H1 (cell line): ENCODE measurements at regions not wholly inside any gene's neighbourhood (a gene's known extent, or its start where the extent isn't known, plus 50 kb on each side); places are given as distances from the start of the nearest gene placed in this dataset.

Experiments used
- CTCF ChIA-PET: fragments of 300-600 bp; sonication (Branson Sonifier 250); formaldehyde crosslinking; loops from one replicate; lab custom pipeline; 2021; ENCODE audit not compliant: partially characterized antibody; lab: Charles Lee
- POLR2A ChIA-PET: fragments of 300-600 bp; sonication (Branson Sonifier 250); formaldehyde crosslinking; loops from one replicate; lab custom pipeline; 2021; ENCODE audit warnings: inconsistent platforms; ENCODE audit not compliant: partially characterized antibody; lab: Charles Lee
- DNase-seq, 2 experiments: peaks; one replicate each; pipeline versions ENCODE4 v3.0.0 to v3.0.0-alpha.2; 2010 to 2022; ENCODE audit warnings: low spot score in 2 of 2, low read depth in 1 of 2, mixed read lengths in 1 of 2
- FAIRE-seq: peaks from 2 replicates; lab custom pipeline; 2011; peaks lifted over from hg19 to GRCh38; lab: Jason Lieb, UNC
- H2AFZ ChIP-seq: 2 replicates; pipeline ENCODE4 v1.8.1; 2012; ENCODE audit warnings: low read length, inconsistent platforms
- H2AK5ac ChIP-seq: 2 replicates; pipeline ENCODE4 v1.6.1; 2013; ENCODE audit warnings: low read depth, low read length
- H2BK120ac ChIP-seq: replicated peaks from 2 replicates; pipeline ENCODE3; 2013; ENCODE audit warnings: low read depth, low read length, inconsistent platforms
- H2BK12ac ChIP-seq: 2 replicates; pipeline ENCODE4 v1.6.1; 2013; ENCODE audit warnings: low read depth, low read length
- H2BK15ac ChIP-seq: 2 replicates; pipeline ENCODE4 v1.6.1; 2013; ENCODE audit warnings: low read length
- H2BK20ac ChIP-seq: 2 replicates; pipeline ENCODE4 v1.6.1; 2013; ENCODE audit warnings: low read length
- H2BK5ac ChIP-seq: 2 replicates; pipeline ENCODE4 v1.6.1; 2013; ENCODE audit warnings: low read depth, low read length
- H3K14ac ChIP-seq: 2 replicates; pipeline ENCODE4 v1.6.1; 2013; ENCODE audit warnings: inconsistent platforms; ENCODE audit not compliant: insufficient read length
- H3K18ac ChIP-seq: 2 replicates; pipeline ENCODE4 v1.6.1; 2013; ENCODE audit warnings: low read length; ENCODE audit errors: extremely low read depth
- H3K23ac ChIP-seq: 2 replicates; pipeline ENCODE4 v1.6.1; 2013; ENCODE audit warnings: inconsistent platforms; ENCODE audit not compliant: insufficient read length
- H3K23me2 ChIP-seq: 2 replicates; pipeline ENCODE4 v1.6.1; 2013; ENCODE audit warnings: low read depth, low read length
- H3K27ac ChIP-seq: 2 replicates; pipeline ENCODE4 v1.6.1; 2011; ENCODE audit warnings: low read depth, low read length, inconsistent platforms
- H3K27me3 ChIP-seq, 4 experiments: replicated peaks in 1 of 4; 1 replicate in 1 of 4; 2 replicates in 3 of 4; pipeline versions ENCODE4 v1.6.1 to v1.8.1; 2011 to 2013; ENCODE audit warnings: low read length in 3 of 4, mild to moderate bottlenecking in 3 of 4, inconsistent platforms in 2 of 4, mixed read lengths in 2 of 4, moderate library complexity in 1 of 4; ENCODE audit not compliant: control insufficient read depth in 3 of 4, insufficient read depth in 3 of 4; ENCODE audit errors: extremely low read depth in 1 of 4
- H3K36me3 ChIP-seq, 4 experiments: 2 replicates each; pipeline versions ENCODE4 v1.6.1 to v1.8.1; 2011 to 2013; ENCODE audit warnings: mild to moderate bottlenecking in 4 of 4, low read length in 3 of 4, moderate library complexity in 2 of 4, control low read depth in 1 of 4, inconsistent platforms in 1 of 4; ENCODE audit not compliant: insufficient read depth in 4 of 4, control insufficient read depth in 2 of 4
- H3K4ac ChIP-seq: replicated peaks from 2 replicates; pipeline ENCODE3; 2013; ENCODE audit warnings: low read length, low read depth, mixed read lengths, inconsistent platforms; ENCODE audit not compliant: insufficient read length
- H3K4me1 ChIP-seq, 4 experiments: replicated peaks in 1 of 4; 1 replicate in 1 of 4; 2 replicates in 3 of 4; pipeline versions ENCODE4 v1.6.1 to v1.8.1; 2011 to 2013; ENCODE audit warnings: low read length in 3 of 4, inconsistent platforms in 2 of 4, mixed read lengths in 1 of 4; ENCODE audit not compliant: insufficient read depth in 4 of 4, control insufficient read depth in 3 of 4
- H3K4me2 ChIP-seq, 2 experiments: 2 replicates each; pipeline versions ENCODE4 v1.6.1 to v1.8.1; 2011 to 2013; ENCODE audit warnings: low read depth in 2 of 2, low read length in 2 of 2, control low read depth in 1 of 2, inconsistent platforms in 1 of 2, mild to moderate bottlenecking in 1 of 2; ENCODE audit not compliant: insufficient read depth in 1 of 2
- H3K4me3 ChIP-seq, 4 experiments: fragments of 200-600, 300-600 bp in 1 of 4; sonication (generic), shearing (Covaris generic), sonication (Bioruptor Twin) in 1 of 4; 2 replicates each; pipeline versions ENCODE4 v1.5.1 to v1.8.1; 2011 to 2016; ENCODE audit warnings: low read length in 4 of 4, low read depth in 3 of 4, control low read depth in 2 of 4, inconsistent platforms in 2 of 4, mild to moderate bottlenecking in 2 of 4, mixed read lengths in 1 of 4, moderate library complexity in 1 of 4; ENCODE audit not compliant: insufficient read depth in 2 of 4; ENCODE audit errors: extremely low read depth in 1 of 4
- H3K56ac ChIP-seq: replicated peaks from 2 replicates; pipeline ENCODE3; 2013; ENCODE audit warnings: low read depth, mild to moderate bottlenecking, mixed read lengths, low read length, inconsistent platforms; ENCODE audit not compliant: insufficient read length
- H3K79me1 ChIP-seq: 2 replicates; pipeline ENCODE4 v1.6.1; 2013; ENCODE audit warnings: low read depth, low read length, control low read depth
- H3K79me2 ChIP-seq, 2 experiments: 2 replicates each; pipeline versions ENCODE4 v1.6.1 to v1.8.1; 2012 to 2013; ENCODE audit warnings: low read length in 2 of 2, mild to moderate bottlenecking in 2 of 2, inconsistent platforms in 1 of 2; ENCODE audit not compliant: insufficient read depth in 2 of 2, control insufficient read depth in 1 of 2
- H3K9ac ChIP-seq, 4 experiments: replicated peaks in 1 of 4; 1 replicate in 1 of 4; 2 replicates in 3 of 4; pipeline versions ENCODE4 v1.6.1 to v1.8.1; 2011 to 2013; ENCODE audit warnings: low read depth in 3 of 4, low read length in 3 of 4, control low read depth in 2 of 4, mild to moderate bottlenecking in 2 of 4, moderate library complexity in 2 of 4, inconsistent platforms in 1 of 4; ENCODE audit errors: extremely low read depth in 1 of 4
- H3K9me3 ChIP-seq, 2 experiments: 2 replicates each; pipeline versions ENCODE4 v1.6.1 to v1.8.1; 2012 to 2013; ENCODE audit warnings: mild to moderate bottlenecking in 2 of 2, moderate library complexity in 2 of 2, control low read depth in 1 of 2, inconsistent platforms in 1 of 2, low read depth in 1 of 2, low read length in 1 of 2, mixed read lengths in 1 of 2; ENCODE audit not compliant: insufficient read depth in 2 of 2
- H4K20me1 ChIP-seq, 2 experiments: replicated peaks in 1 of 2; 2 replicates each; pipeline versions ENCODE3 to v1.8.1; 2011 to 2013; ENCODE audit warnings: inconsistent platforms in 2 of 2, low read length in 2 of 2, mild to moderate bottlenecking in 1 of 2; ENCODE audit not compliant: insufficient read depth in 2 of 2, control insufficient read depth in 1 of 2
- H4K5ac ChIP-seq: 2 replicates; pipeline ENCODE4 v1.6.1; 2013; ENCODE audit warnings: low read length, low read depth, mixed read lengths, inconsistent platforms; ENCODE audit not compliant: insufficient read length
- H4K8ac ChIP-seq: 2 replicates; pipeline ENCODE4 v1.8.0; 2013; ENCODE audit warnings: mild to moderate bottlenecking, moderate library complexity, low read length, inconsistent platforms; ENCODE audit not compliant: insufficient read depth; ENCODE audit errors: extremely low read depth
- H4K91ac ChIP-seq: replicated peaks from 2 replicates; pipeline ENCODE3; 2013; ENCODE audit warnings: low read length, mixed read lengths, inconsistent platforms; ENCODE audit not compliant: insufficient read length
- HDAC2 ChIP-seq, 2 experiments: fragments of 300-600 bp in 1 of 2; sonication (generic) in 1 of 2; IDR thresholded peaks; 2 replicates each; pipeline ENCODE4 v1.6.1; 2011 to 2012; ENCODE audit warnings: low read depth in 2 of 2, low read length in 2 of 2, mild to moderate bottlenecking in 2 of 2, moderate library complexity in 2 of 2, borderline replicate concordance in 1 of 2, inconsistent platforms in 1 of 2
- WGBS, 2 experiments: shearing (Covaris generic) in 1 of 2; methylation state at CpG; one replicate each; pipeline versions ENCODE4 v1.1.6 to v1.1.7; 2013 to 2015; ENCODE audit warnings: low lambda C conversion rate in 2 of 2, mixed read lengths in 2 of 2, inconsistent platforms in 1 of 2, low coverage in 1 of 2, missing lambda C conversion rate in 1 of 2; ENCODE audit not compliant: insufficient replicate concordance in 2 of 2, insufficient coverage in 1 of 2, insufficient read length in 1 of 2; ENCODE audit errors: extremely low coverage in 1 of 2, missing lambda C conversion rate in 1 of 2; 5-methylcytosine and 5-hydroxymethylcytosine counted together

GRCh38 chr5:74918232-74918669 lies 52.1 kb upstream of the FAM169A start:
- no peak overlapping the region for H3K14ac ChIP-seq
- DNase-seq (no peak), FAIRE-seq (no peak)
- H3K23me2 ChIP-seq, result peaks cover 2% of the 10 kb centered on the region; the same call in 1 of the 2 replicates
- H3K36me3 ChIP-seq, result no peaks in the 10 kb centered on the region
- H4K20me1 ChIP-seq, result no peaks in the 10 kb centered on the region
- H3K9me3 ChIP-seq, result no peaks in the 10 kb centered on the region; a peak in 1 of 4 replicates
- H2BK120ac ChIP-seq, result no peak overlapping the region
- CTCF ChIA-PET, result interaction anchor here (0.7 to 2.2 kb wide), 10 partner anchors 58 to 414 kb away, joined by 3 to 10 read pairs (median 3); no protein-coding TSS in a partner anchor
- no peak overlapping the region for H2AK5ac ChIP-seq
- no peak overlapping the region for H2BK20ac ChIP-seq
- H2BK5ac ChIP-seq, result no peak overlapping the region
- no peak overlapping the region for H3K4me2 ChIP-seq
- H3K27me3 ChIP-seq, result peaks cover 0 to 1% (median 0%) of the 10 kb centered on the region in 4 experiments; a peak in 1 of 7 replicates
- H3K4me1 ChIP-seq, result no peaks in the 10 kb centered on the region
- no peak overlapping the region for H3K4me3 ChIP-seq
- no peak overlapping the region for H4K8ac ChIP-seq
- no peaks in the 10 kb centered on the region for H3K79me1 ChIP-seq
- no peak overlapping the region for H3K4ac ChIP-seq
- H3K79me2 ChIP-seq, result no peaks in the 10 kb centered on the region
- no peak overlapping the region for H3K9ac ChIP-seq
- POLR2A ChIA-PET, result no interaction called here
- H2AFZ ChIP-seq, result no peak overlapping the region; the same call in 1 of the 2 replicates
- H3K56ac ChIP-seq, result no peak overlapping the region
- H3K27ac ChIP-seq, result no peak overlapping the region
- H3K18ac ChIP-seq, result no peak overlapping the region
- H3K23ac ChIP-seq, result no peak overlapping the region
- no peak overlapping the region for H2BK12ac ChIP-seq
- H4K5ac ChIP-seq, result no peak overlapping the region
- H4K91ac ChIP-seq, result no peak overlapping the region
- 93% methylated on average over 4 of the region's 4 CpGs; no CpG with 5 or more reads in 1 of the 2 experiments for whole genome bisulfite sequencing, 2 experiments
- H2BK15ac ChIP-seq, result no peak overlapping the region
- no peak for TF ChIP-seq HDAC2 (IDR thresholded peaks at IDR 0.05; ENCODE audit: borderline replicate concordance in 1 of 2, low read depth in 2 of 2, low read length in 2 of 2)
